H1 (cell line): ENCODE measurements at regions not wholly inside any gene's neighbourhood (a gene's known extent, or its start where the extent isn't known, plus 50 kb on each side); places are given as distances from the start of the nearest gene placed in this dataset.

ENCODE experiments used
- CTCF ChIA-PET: fragments of 300-600 bp; sonication (Branson Sonifier 250); formaldehyde crosslinking; loops from one replicate; lab custom pipeline; 2021; ENCODE audit not compliant: partially characterized antibody; lab: Charles Lee
- POLR2A ChIA-PET: fragments of 300-600 bp; sonication (Branson Sonifier 250); formaldehyde crosslinking; loops from one replicate; lab custom pipeline; 2021; ENCODE audit warnings: inconsistent platforms; ENCODE audit not compliant: partially characterized antibody; lab: Charles Lee
- DNase-seq, 2 experiments: peaks; one replicate each; pipeline versions ENCODE4 v3.0.0 to v3.0.0-alpha.2; 2010 to 2022; ENCODE audit warnings: low spot score in 2 of 2, low read depth in 1 of 2, mixed read lengths in 1 of 2
- FAIRE-seq: peaks from 2 replicates; lab custom pipeline; 2011; peaks lifted over from hg19 to GRCh38; lab: Jason Lieb, UNC
- H2AFZ ChIP-seq: 2 replicates; pipeline ENCODE4 v1.8.1; 2012; ENCODE audit warnings: low read length, inconsistent platforms
- H2AK5ac ChIP-seq: 2 replicates; pipeline ENCODE4 v1.6.1; 2013; ENCODE audit warnings: low read depth, low read length
- H2BK120ac ChIP-seq: replicated peaks from 2 replicates; pipeline ENCODE3; 2013; ENCODE audit warnings: low read depth, low read length, inconsistent platforms
- H2BK12ac ChIP-seq: 2 replicates; pipeline ENCODE4 v1.6.1; 2013; ENCODE audit warnings: low read depth, low read length
- H2BK15ac ChIP-seq: 2 replicates; pipeline ENCODE4 v1.6.1; 2013; ENCODE audit warnings: low read length
- H2BK20ac ChIP-seq: 2 replicates; pipeline ENCODE4 v1.6.1; 2013; ENCODE audit warnings: low read length
- H2BK5ac ChIP-seq: 2 replicates; pipeline ENCODE4 v1.6.1; 2013; ENCODE audit warnings: low read depth, low read length
- H3K14ac ChIP-seq: 2 replicates; pipeline ENCODE4 v1.6.1; 2013; ENCODE audit warnings: inconsistent platforms; ENCODE audit not compliant: insufficient read length
- H3K18ac ChIP-seq: 2 replicates; pipeline ENCODE4 v1.6.1; 2013; ENCODE audit warnings: low read length; ENCODE audit errors: extremely low read depth
- H3K23ac ChIP-seq: 2 replicates; pipeline ENCODE4 v1.6.1; 2013; ENCODE audit warnings: inconsistent platforms; ENCODE audit not compliant: insufficient read length
- H3K23me2 ChIP-seq: 2 replicates; pipeline ENCODE4 v1.6.1; 2013; ENCODE audit warnings: low read depth, low read length
- H3K27ac ChIP-seq: 2 replicates; pipeline ENCODE4 v1.6.1; 2011; ENCODE audit warnings: low read depth, low read length, inconsistent platforms
- H3K27me3 ChIP-seq, 4 experiments: replicated peaks in 1 of 4; 1 replicate in 1 of 4; 2 replicates in 3 of 4; pipeline versions ENCODE4 v1.6.1 to v1.8.1; 2011 to 2013; ENCODE audit warnings: low read length in 3 of 4, mild to moderate bottlenecking in 3 of 4, inconsistent platforms in 2 of 4, mixed read lengths in 2 of 4, moderate library complexity in 1 of 4; ENCODE audit not compliant: control insufficient read depth in 3 of 4, insufficient read depth in 3 of 4; ENCODE audit errors: extremely low read depth in 1 of 4
- H3K36me3 ChIP-seq, 4 experiments: 2 replicates each; pipeline versions ENCODE4 v1.6.1 to v1.8.1; 2011 to 2013; ENCODE audit warnings: mild to moderate bottlenecking in 4 of 4, low read length in 3 of 4, moderate library complexity in 2 of 4, control low read depth in 1 of 4, inconsistent platforms in 1 of 4; ENCODE audit not compliant: insufficient read depth in 4 of 4, control insufficient read depth in 2 of 4
- H3K4ac ChIP-seq: replicated peaks from 2 replicates; pipeline ENCODE3; 2013; ENCODE audit warnings: low read length, low read depth, mixed read lengths, inconsistent platforms; ENCODE audit not compliant: insufficient read length
- H3K4me1 ChIP-seq, 4 experiments: replicated peaks in 1 of 4; 1 replicate in 1 of 4; 2 replicates in 3 of 4; pipeline versions ENCODE4 v1.6.1 to v1.8.1; 2011 to 2013; ENCODE audit warnings: low read length in 3 of 4, inconsistent platforms in 2 of 4, mixed read lengths in 1 of 4; ENCODE audit not compliant: insufficient read depth in 4 of 4, control insufficient read depth in 3 of 4
- H3K4me2 ChIP-seq, 2 experiments: 2 replicates each; pipeline versions ENCODE4 v1.6.1 to v1.8.1; 2011 to 2013; ENCODE audit warnings: low read depth in 2 of 2, low read length in 2 of 2, control low read depth in 1 of 2, inconsistent platforms in 1 of 2, mild to moderate bottlenecking in 1 of 2; ENCODE audit not compliant: insufficient read depth in 1 of 2
- H3K4me3 ChIP-seq, 4 experiments: fragments of 200-600, 300-600 bp in 1 of 4; sonication (generic), shearing (Covaris generic), sonication (Bioruptor Twin) in 1 of 4; 2 replicates each; pipeline versions ENCODE4 v1.5.1 to v1.8.1; 2011 to 2016; ENCODE audit warnings: low read length in 4 of 4, low read depth in 3 of 4, control low read depth in 2 of 4, inconsistent platforms in 2 of 4, mild to moderate bottlenecking in 2 of 4, mixed read lengths in 1 of 4, moderate library complexity in 1 of 4; ENCODE audit not compliant: insufficient read depth in 2 of 4; ENCODE audit errors: extremely low read depth in 1 of 4
- H3K56ac ChIP-seq: replicated peaks from 2 replicates; pipeline ENCODE3; 2013; ENCODE audit warnings: low read depth, mild to moderate bottlenecking, mixed read lengths, low read length, inconsistent platforms; ENCODE audit not compliant: insufficient read length
- H3K79me1 ChIP-seq: 2 replicates; pipeline ENCODE4 v1.6.1; 2013; ENCODE audit warnings: low read depth, low read length, control low read depth
- H3K79me2 ChIP-seq, 2 experiments: 2 replicates each; pipeline versions ENCODE4 v1.6.1 to v1.8.1; 2012 to 2013; ENCODE audit warnings: low read length in 2 of 2, mild to moderate bottlenecking in 2 of 2, inconsistent platforms in 1 of 2; ENCODE audit not compliant: insufficient read depth in 2 of 2, control insufficient read depth in 1 of 2
- H3K9ac ChIP-seq, 4 experiments: replicated peaks in 1 of 4; 1 replicate in 1 of 4; 2 replicates in 3 of 4; pipeline versions ENCODE4 v1.6.1 to v1.8.1; 2011 to 2013; ENCODE audit warnings: low read depth in 3 of 4, low read length in 3 of 4, control low read depth in 2 of 4, mild to moderate bottlenecking in 2 of 4, moderate library complexity in 2 of 4, inconsistent platforms in 1 of 4; ENCODE audit errors: extremely low read depth in 1 of 4
- H3K9me3 ChIP-seq, 2 experiments: 2 replicates each; pipeline versions ENCODE4 v1.6.1 to v1.8.1; 2012 to 2013; ENCODE audit warnings: mild to moderate bottlenecking in 2 of 2, moderate library complexity in 2 of 2, control low read depth in 1 of 2, inconsistent platforms in 1 of 2, low read depth in 1 of 2, low read length in 1 of 2, mixed read lengths in 1 of 2; ENCODE audit not compliant: insufficient read depth in 2 of 2
- H4K20me1 ChIP-seq, 2 experiments: replicated peaks in 1 of 2; 2 replicates each; pipeline versions ENCODE3 to v1.8.1; 2011 to 2013; ENCODE audit warnings: inconsistent platforms in 2 of 2, low read length in 2 of 2, mild to moderate bottlenecking in 1 of 2; ENCODE audit not compliant: insufficient read depth in 2 of 2, control insufficient read depth in 1 of 2
- H4K5ac ChIP-seq: 2 replicates; pipeline ENCODE4 v1.6.1; 2013; ENCODE audit warnings: low read length, low read depth, mixed read lengths, inconsistent platforms; ENCODE audit not compliant: insufficient read length
- H4K8ac ChIP-seq: 2 replicates; pipeline ENCODE4 v1.8.0; 2013; ENCODE audit warnings: mild to moderate bottlenecking, moderate library complexity, low read length, inconsistent platforms; ENCODE audit not compliant: insufficient read depth; ENCODE audit errors: extremely low read depth
- H4K91ac ChIP-seq: replicated peaks from 2 replicates; pipeline ENCODE3; 2013; ENCODE audit warnings: low read length, mixed read lengths, inconsistent platforms; ENCODE audit not compliant: insufficient read length
- ATF3 ChIP-seq: IDR thresholded peaks from 2 replicates; pipeline ENCODE4 v1.6.1; 2011; ENCODE audit warnings: low read depth, mild to moderate bottlenecking, low read length; ENCODE audit not compliant: insufficient read depth
- CBX8 ChIP-seq: fragments of 300-800, 300-1000 bp; sonication (generic); IDR thresholded peaks from 2 replicates; pipeline ENCODE4 v1.7.1; 2016; ENCODE audit warnings: low read depth, low read length, borderline replicate concordance
- CHD2 ChIP-seq: IDR thresholded peaks from 2 replicates; pipeline ENCODE4 v1.6.1; 2012; ENCODE audit warnings: low read length, improper control_type of control experiment
- EGR1 ChIP-seq: IDR thresholded peaks from 2 replicates; pipeline ENCODE4 v1.6.1; 2011; ENCODE audit warnings: low read depth, low read length, borderline replicate concordance
- EP300 ChIP-seq, 2 experiments: IDR thresholded peaks; 1 replicate in 1 of 2; 2 replicates in 1 of 2; pipeline ENCODE4 v1.6.1; 2011 to 2012; ENCODE audit warnings: low read depth in 2 of 2, low read length in 2 of 2, mild to moderate bottlenecking in 2 of 2, borderline replicate concordance in 1 of 2, inconsistent platforms in 1 of 2, moderate library complexity in 1 of 2
- JUN ChIP-seq: IDR thresholded peaks from 2 replicates; pipeline ENCODE4 v1.6.1; 2011; ENCODE audit warnings: low read depth, mild to moderate bottlenecking, improper control_type of control experiment, low read length
- NRF1 ChIP-seq: IDR thresholded peaks from 2 replicates; pipeline ENCODE4 v1.6.1; 2011; ENCODE audit warnings: mild to moderate bottlenecking, low read depth, low read length, improper control_type of control experiment
- PHF8 ChIP-seq: fragments of 200-600 bp; sonication (generic); conservative IDR thresholded peaks from 2 replicates; pipeline ENCODE4 v1.7.1; 2012; ENCODE audit warnings: low read depth, mild to moderate bottlenecking, inconsistent platforms, low read length, moderate library complexity
- POLR2A ChIP-seq, 2 experiments: IDR thresholded peaks; 1 replicate in 1 of 2; 2 replicates in 1 of 2; pipeline ENCODE4 v1.6.1; 2011; ENCODE audit warnings: low read depth in 2 of 2, low read length in 2 of 2, mild to moderate bottlenecking in 2 of 2; ENCODE audit errors: control extremely low read depth in 1 of 2
- RAD21 ChIP-seq, 2 experiments: IDR thresholded peaks in 1 of 2; conservative IDR thresholded peaks in 1 of 2; 2 replicates each; pipeline ENCODE4 v1.6.1; 2011; ENCODE audit warnings: low read depth in 2 of 2, low read length in 2 of 2, improper control_type of control experiment in 1 of 2, inconsistent platforms in 1 of 2, mild to moderate bottlenecking in 1 of 2, moderate library complexity in 1 of 2
- SAP30 ChIP-seq: fragments of 300-600 bp; sonication (generic); IDR thresholded peaks from 2 replicates; pipeline ENCODE4 v1.7.1; 2012; ENCODE audit warnings: low read length, moderate library complexity, mild to moderate bottlenecking, inconsistent platforms; ENCODE audit not compliant: insufficient read depth, insufficient replicate concordance
- TAF7 ChIP-seq: optimal IDR thresholded peaks from 2 replicates; pipeline ENCODE3; 2011; ENCODE audit warnings: low read depth, mild to moderate bottlenecking, inconsistent platforms, low read length, moderate library complexity, borderline replicate concordance
- TCF12 ChIP-seq: IDR thresholded peaks from 2 replicates; pipeline ENCODE4 v1.6.1; 2011; ENCODE audit warnings: low read depth, mild to moderate bottlenecking, low read length
- WGBS, 2 experiments: shearing (Covaris generic) in 1 of 2; methylation state at CpG; one replicate each; pipeline versions ENCODE4 v1.1.6 to v1.1.7; 2013 to 2015; ENCODE audit warnings: low lambda C conversion rate in 2 of 2, mixed read lengths in 2 of 2, inconsistent platforms in 1 of 2, low coverage in 1 of 2, missing lambda C conversion rate in 1 of 2; ENCODE audit not compliant: insufficient replicate concordance in 2 of 2, insufficient coverage in 1 of 2, insufficient read length in 1 of 2; ENCODE audit errors: extremely low coverage in 1 of 2, missing lambda C conversion rate in 1 of 2; 5-methylcytosine and 5-hydroxymethylcytosine counted together

- no peak overlapping the region for H3K4ac ChIP-seq
- no peak overlapping the region for H2BK20ac ChIP-seq
- H3K18ac ChIP-seq, result no peak overlapping the region
- H3K27me3 ChIP-seq, result no peaks in the 10 kb centered on the region
- no peaks in the 10 kb centered on the region for H3K23me2 ChIP-seq
- FAIRE-seq (no peak), DNase-seq (no peak)
- ChIA-PET POLR2A (no interaction called here), CTCF (no interaction called here)
- no peak overlapping the region for H2BK12ac ChIP-seq
- H2BK15ac ChIP-seq, result no peak overlapping the region
- H3K23ac ChIP-seq, result no peak overlapping the region
- H2AFZ ChIP-seq, result no peak overlapping the region
- H2AK5ac ChIP-seq, result no peak overlapping the region
- no peak overlapping the region for H3K14ac ChIP-seq
- no peaks in the 10 kb centered on the region for H3K4me1 ChIP-seq
- no peak overlapping the region for H4K8ac ChIP-seq
- 96% methylated on average over 3 of the region's 3 CpGs; no CpG with 5 or more reads in 1 of the 2 experiments for WGBS, 2 experiments
- no peaks in the 10 kb centered on the region for H3K79me2 ChIP-seq
- no peak overlapping the region for H3K4me3 ChIP-seq
- H3K9me3 ChIP-seq, result peaks cover 0 to 3% of the 10 kb centered on the region in 2 experiments; a peak in 1 of 4 replicates
- no peak overlapping the region for H3K9ac ChIP-seq
- H3K79me1 ChIP-seq, result no peaks in the 10 kb centered on the region
- H4K20me1 ChIP-seq, result no peaks in the 10 kb centered on the region
- no peak overlapping the region for H3K56ac ChIP-seq
- no peak overlapping the region for H4K5ac ChIP-seq
- no peak overlapping the region for H2BK5ac ChIP-seq
- H3K4me2 ChIP-seq, result no peak overlapping the region
- H3K36me3 ChIP-seq, result no peaks in the 10 kb centered on the region
- no peak overlapping the region for H4K91ac ChIP-seq
- H2BK120ac ChIP-seq, result no peak overlapping the region
- no peak overlapping the region for H3K27ac ChIP-seq
- no peak for TF ChIP-seq JUN
- TF ChIP-seq SAP30, result no peak
- no peak for TF ChIP-seq PHF8
- no peak for TF ChIP-seq CBX8
- TF ChIP-seq ATF3, result no peak
- no peak for TF ChIP-seq TCF12
- no peak for TF ChIP-seq EP300 (IDR thresholded peaks at IDR 0.05; ENCODE audit: borderline replicate concordance in 1 of 2, low read depth in 2 of 2, low read length in 2 of 2)
- no peak for TF ChIP-seq NRF1
- no peak for TF ChIP-seq TAF7
- TF ChIP-seq RAD21 (IDR thresholded peaks at IDR 0.05 in 1 of 2, conservative IDR thresholded peaks at IDR 0.05 in 1 of 2; ENCODE audit: low read depth in 2 of 2, low read length in 2 of 2), result no peak
- no peak for TF ChIP-seq POLR2A (IDR thresholded peaks at IDR 0.05; ENCODE audit: control extremely low read depth in 1 of 2, low read depth in 2 of 2, low read length in 2 of 2)
- TF ChIP-seq EGR1, result no peak
- TF ChIP-seq CHD2, result no peak
Measured at GRCh38 chr2:7513834-7514233, 596.6 kb downstream of the RNF144A start.
